Retinal pigment epithelial cell (primary cell): ENCODE measurements at regions not wholly inside any gene's neighbourhood (a gene's known extent, or its start where the extent isn't known, plus 50 kb on each side); places are given as distances from the start of the nearest gene placed in this dataset.

Source experiments
- DNase-seq: peaks from one replicate; pipeline ENCODE4 v3.0.0-alpha.2; 2010; ENCODE audit warnings: low read depth
- H3K4me3 ChIP-seq: 2 replicates; pipeline ENCODE4 v1.5.1; 2011; ENCODE audit warnings: mild to moderate bottlenecking, low read length, control low read depth, moderate library complexity
- CTCF ChIP-seq: conservative IDR thresholded peaks from 2 replicates; pipeline ENCODE4 v1.5.1; 2011; ENCODE audit warnings: low read depth, low read length, control low read depth, inconsistent platforms

- H3K4me3 ChIP-seq: no peak overlapping the region
- TF ChIP-seq CTCF: no peak
- no peak for DNase-seq
These were observed 425.2 kb downstream of the OCA2 start for GRCh38 chr15:27673766-27674445.

DNA sequence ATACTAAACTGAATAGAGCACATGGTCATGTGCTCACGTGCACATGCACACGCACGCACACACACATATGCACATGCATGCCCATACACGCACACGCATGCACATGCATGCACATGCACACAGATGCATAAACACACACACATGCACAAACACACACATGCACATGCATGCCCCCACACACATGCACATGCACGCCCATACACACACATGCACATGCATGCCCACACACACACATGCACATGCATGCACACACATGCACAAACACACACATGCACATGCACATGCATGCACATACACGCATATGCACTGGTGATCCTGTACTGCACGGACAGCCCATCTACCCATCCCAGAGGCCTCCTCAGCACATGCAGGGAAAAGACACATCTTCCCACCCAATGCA is 426.6 kb downstream of the OCA2 start:
- no peak for DNase-seq
- no peak overlapping the region for H3K4me3 ChIP-seq
- TF ChIP-seq CTCF: no peak

DNA sequence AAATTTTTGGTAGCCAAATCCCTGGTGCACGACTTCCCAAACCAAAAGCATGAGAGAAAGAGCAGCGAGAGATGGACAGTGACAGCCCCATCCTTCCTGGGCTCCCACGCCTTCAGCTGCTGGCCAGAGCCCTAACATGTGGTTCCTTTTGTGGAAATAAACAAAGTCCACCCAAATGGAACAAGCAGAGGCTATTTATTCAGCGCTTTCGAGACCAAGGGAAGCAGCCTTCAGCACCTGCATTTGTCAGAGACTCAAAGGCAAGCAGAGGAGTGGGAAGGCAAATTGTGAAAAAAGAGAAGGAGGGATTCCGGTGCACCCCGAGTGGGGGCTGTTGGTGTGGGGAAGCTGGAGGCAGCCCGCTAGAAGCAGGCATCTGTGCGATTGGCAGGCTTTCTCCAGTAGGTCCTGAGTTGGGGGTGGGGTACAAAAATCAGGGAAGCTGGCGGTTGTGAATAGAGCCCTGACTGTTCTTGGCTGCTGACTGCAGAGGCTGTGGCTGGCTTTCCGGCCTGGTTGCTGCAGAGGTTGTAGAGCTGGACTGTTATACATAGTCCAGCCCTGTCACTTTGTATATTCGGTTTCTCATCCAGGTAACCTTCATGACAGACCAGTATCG is 427.2 kb downstream of the OCA2 start:
- DNase-seq: no peak
- no peak for TF ChIP-seq CTCF
- H3K4me3 ChIP-seq: no peak overlapping the region

DNA sequence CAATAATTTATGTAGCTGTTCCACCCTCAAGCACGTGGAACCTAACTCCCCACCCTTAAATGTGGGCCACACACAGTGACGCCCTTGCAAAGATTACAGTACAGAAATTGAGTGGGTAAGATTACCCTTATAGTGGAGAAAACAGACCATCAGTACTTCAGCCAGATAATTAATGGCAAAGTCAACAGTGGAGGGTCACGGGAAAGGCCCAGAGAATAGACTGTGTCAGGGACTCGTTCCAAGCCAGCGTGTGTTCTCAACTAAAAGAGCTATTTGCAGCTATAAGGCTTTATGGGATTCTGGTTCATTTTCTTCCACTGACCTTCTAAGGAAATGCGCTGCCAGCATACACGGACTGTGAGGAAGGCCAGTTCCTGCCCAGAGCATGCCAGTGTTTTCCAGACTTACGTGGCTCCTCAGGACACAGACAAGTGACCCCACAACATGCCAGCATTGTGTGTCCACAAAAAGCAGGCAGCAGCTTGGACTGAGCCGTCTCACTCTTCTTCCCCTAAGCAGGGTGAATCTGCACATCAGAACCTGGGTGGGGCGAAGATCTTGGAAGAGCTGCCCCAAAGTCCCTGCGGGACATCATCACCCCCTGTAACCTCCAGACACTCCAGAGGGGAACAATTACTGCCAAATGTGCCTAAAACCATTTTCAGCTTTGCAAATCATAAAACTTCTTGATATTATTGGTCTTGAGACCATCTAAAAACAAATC is 428.5 kb downstream of the OCA2 start:
- no peak overlapping the region for H3K4me3 ChIP-seq
- no peak for TF ChIP-seq CTCF
- no peak for DNase-seq

- no peak for DNase-seq
- no peak overlapping the region for H3K4me3 ChIP-seq
- TF ChIP-seq CTCF: no peak
These were observed 429.5 kb downstream of the OCA2 start for GRCh38 chr15:27669641-27670040.

- no peak for DNase-seq
- TF ChIP-seq CTCF: no peak
- no peak overlapping the region for H3K4me3 ChIP-seq
These were observed 430.5 kb downstream of the OCA2 start for GRCh38 chr15:27668471-27669220.
